HG03196 (cell line): ENCODE measurements at regions not wholly inside any gene's neighbourhood (a gene's known extent, or its start where the extent isn't known, plus 50 kb on each side); places are given as distances from the start of the nearest gene placed in this dataset.

Source experiments
- ATAC-seq: cut with Tn5 transposase; IDR thresholded peaks from one replicate; pipeline ENCODE4 v1.9.1; 2021; ENCODE audit not compliant: unreplicated experiment

GRCh38 chr2:128467321-128467969, 148.8 kb upstream of the HS6ST1 start:
- ATAC-seq = no peak

GRCh38 chr2:128468186-128468920, 149.7 kb upstream of the HS6ST1 start:
- no peak for ATAC-seq

- no peak for ATAC-seq
Measured at GRCh38 chr2:128469203-128469602, 150.5 kb upstream of the HS6ST1 start.

- no peak for ATAC-seq
Measured at GRCh38 chr2:128469875-128470274, 151.2 kb upstream of the HS6ST1 start.

- ATAC-seq = peak; percentile 21
Measured at GRCh38 chr2:128472789-128473174, 154.1 kb upstream of the HS6ST1 start.

GRCh38 chr2:128473175-128474035, 154.7 kb upstream of the HS6ST1 start:
- ATAC-seq = peak; percentile 68

- no peak for ATAC-seq
Measured at GRCh38 chr2:128474036-128474955, 155.6 kb upstream of the HS6ST1 start.

GRCh38 chr2:128474962-128475361, 156.3 kb upstream of the HS6ST1 start:
- ATAC-seq = no peak

GRCh38 chr2:128475427-128476211, 157.0 kb upstream of the HS6ST1 start:
- ATAC-seq = no peak

GRCh38 chr2:128477026-128477820, 158.6 kb upstream of the HS6ST1 start:
- ATAC-seq = no peak

- no peak for ATAC-seq
Measured at GRCh38 chr2:128477891-128478290, 159.2 kb upstream of the HS6ST1 start.

- ATAC-seq = no peak
Measured at GRCh38 chr2:128485761-128486639, 167.3 kb upstream of the HS6ST1 start.

- ATAC-seq = no peak
Measured at GRCh38 chr2:128486640-128487375, 168.1 kb upstream of the HS6ST1 start.

GRCh38 chr2:128487650-128488387, 169.2 kb upstream of the HS6ST1 start:
- no peak for ATAC-seq

GRCh38 chr2:128488434-128488833, 169.8 kb upstream of the HS6ST1 start:
- no peak for ATAC-seq

GRCh38 chr2:128489526-128490273, 171.0 kb upstream of the HS6ST1 start:
- ATAC-seq = no peak
